ENCODE measurements at regions not wholly inside any gene's neighbourhood (a gene's known extent, or its start where the extent isn't known, plus 50 kb on each side); places are given as distances from the start of the nearest gene placed in this dataset.
"Not testable (repeated sequence)": the region's sequence is repeated elsewhere in the genome, so short reads cannot be mapped to it uniquely, and the experiment has no call there.

GRCh38 chr15:36191459-36191858, 388.0 kb upstream of the CDIN1 start:
- no peaks in the 10 kb centered on the region for H3K9me3 ChIP-seq (ENCODE audit: control insufficient read depth in 1 of 2, low read length in 2 of 2)
- H3K36me3 ChIP-seq (ENCODE audit: control insufficient read depth in 1 of 2, insufficient read depth in 2 of 2, low read length in 2 of 2): no peaks in the 10 kb centered on the region
- H3K27me3 ChIP-seq (ENCODE audit: control insufficient read depth in 1 of 2, insufficient read depth in 2 of 2, low read length in 2 of 2): no peaks in the 10 kb centered on the region
- no peaks in the 10 kb centered on the region for H3K4me1 ChIP-seq (ENCODE audit: control insufficient read depth in 1 of 2, insufficient read depth in 2 of 2, low read length in 2 of 2)
- no peak overlapping the region for H3K9ac ChIP-seq (ENCODE audit: low read depth in 1 of 2, low read length in 2 of 2)
- H3K27ac ChIP-seq (ENCODE audit: low read depth, low read length): no peak overlapping the region
- H3K4me3 ChIP-seq (ENCODE audit: low read depth in 1 of 2, low read length in 2 of 2): no peak overlapping the region

GRCh38 chr15:36195361-36196007, 383.9 kb upstream of the CDIN1 start:
- H3K4me3 ChIP-seq (ENCODE audit: low read depth in 1 of 2, low read length in 2 of 2); H3K9ac ChIP-seq (ENCODE audit: low read depth in 1 of 2, low read length in 2 of 2); H3K27ac ChIP-seq (ENCODE audit: low read depth, low read length); H3K27me3 ChIP-seq (ENCODE audit: control insufficient read depth in 1 of 2, insufficient read depth in 2 of 2, low read length in 2 of 2); H3K4me1 ChIP-seq (ENCODE audit: control insufficient read depth in 1 of 2, insufficient read depth in 2 of 2, low read length in 2 of 2); H3K36me3 ChIP-seq (ENCODE audit: control insufficient read depth in 1 of 2, insufficient read depth in 2 of 2, low read length in 2 of 2); H3K9me3 ChIP-seq (ENCODE audit: control insufficient read depth in 1 of 2, low read length in 2 of 2): not testable (repeated sequence)

DNA sequence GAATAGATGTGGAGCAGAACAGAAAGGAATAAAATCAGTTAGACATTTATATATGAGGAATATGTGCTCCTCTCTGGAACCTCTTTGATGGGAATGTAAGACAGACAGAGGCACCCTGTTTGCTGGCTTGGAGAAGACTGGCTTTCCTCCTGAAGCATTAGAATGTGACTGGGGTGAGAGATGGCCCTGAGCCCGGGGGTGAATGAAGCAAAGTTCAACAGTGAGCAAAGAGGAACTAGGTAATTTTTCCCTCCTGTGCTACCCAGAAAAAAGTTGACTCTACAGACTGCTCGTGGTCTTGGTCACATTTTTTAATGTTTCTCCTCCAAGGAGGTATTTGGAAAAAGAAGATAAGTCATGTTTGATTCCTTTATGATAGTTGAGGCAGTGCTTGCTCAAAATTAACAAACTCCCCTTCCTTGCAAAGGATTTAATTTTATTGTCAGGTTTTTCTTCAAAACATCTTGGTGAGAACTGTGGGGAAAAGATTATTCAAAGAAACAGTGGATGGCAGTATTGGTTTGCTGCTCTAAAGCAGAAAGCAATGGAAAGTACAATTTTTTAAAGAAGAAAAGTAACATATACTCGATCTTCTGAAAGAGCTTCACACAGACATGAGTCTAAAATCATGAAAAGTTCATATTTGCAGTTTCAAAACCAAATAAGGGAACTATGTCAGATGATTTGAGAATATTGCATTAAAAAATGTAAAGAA, 370.4 kb upstream of the CDIN1 start:
- no peak overlapping the region for H3K4me3 ChIP-seq (ENCODE audit: low read depth in 1 of 2, low read length in 2 of 2)
- H3K27ac ChIP-seq (ENCODE audit: low read depth, low read length): no peak overlapping the region
- no peaks in the 10 kb centered on the region for H3K36me3 ChIP-seq (ENCODE audit: control insufficient read depth in 1 of 2, insufficient read depth in 2 of 2, low read length in 2 of 2)
- no peaks in the 10 kb centered on the region for H3K4me1 ChIP-seq (ENCODE audit: control insufficient read depth in 1 of 2, insufficient read depth in 2 of 2, low read length in 2 of 2)
- no peak overlapping the region for H3K9ac ChIP-seq (ENCODE audit: low read depth in 1 of 2, low read length in 2 of 2)
- no peaks in the 10 kb centered on the region for H3K27me3 ChIP-seq (ENCODE audit: control insufficient read depth in 1 of 2, insufficient read depth in 2 of 2, low read length in 2 of 2)
- H3K9me3 ChIP-seq (ENCODE audit: control insufficient read depth in 1 of 2, low read length in 2 of 2): no peaks in the 10 kb centered on the region

DNA sequence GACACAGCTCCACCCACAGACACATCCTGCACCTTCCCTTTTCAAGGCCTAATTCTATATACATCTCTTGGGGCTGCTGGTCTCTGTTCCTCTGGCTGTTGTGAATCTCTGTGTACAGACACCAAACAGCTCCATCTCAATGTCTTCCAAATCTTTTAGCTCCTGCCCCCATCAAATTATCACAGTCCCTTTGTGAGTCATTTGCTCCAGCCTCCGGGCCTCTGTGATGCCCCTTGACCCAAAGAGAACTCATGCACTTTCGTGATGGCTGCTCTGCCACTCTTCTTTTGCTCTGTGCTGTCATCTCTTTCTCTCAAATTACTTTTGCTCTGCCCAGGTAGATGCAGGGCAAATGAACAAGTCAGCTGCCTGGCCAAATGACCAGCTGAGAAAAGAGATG, 369.0 kb upstream of the CDIN1 start:
- Histone ChIP-seq H3K9ac (ENCODE audit: low read depth in 1 of 2, low read length in 2 of 2) (no peak overlapping the region), H3K36me3 (ENCODE audit: control insufficient read depth in 1 of 2, insufficient read depth in 2 of 2, low read length in 2 of 2) (no peaks in the 10 kb centered on the region), H3K9me3 (ENCODE audit: control insufficient read depth in 1 of 2, low read length in 2 of 2) (no peaks in the 10 kb centered on the region), H3K4me3 (ENCODE audit: low read depth in 1 of 2, low read length in 2 of 2) (no peak overlapping the region), H3K4me1 (ENCODE audit: control insufficient read depth in 1 of 2, insufficient read depth in 2 of 2, low read length in 2 of 2) (no peaks in the 10 kb centered on the region), H3K27me3 (ENCODE audit: control insufficient read depth in 1 of 2, insufficient read depth in 2 of 2, low read length in 2 of 2) (no peaks in the 10 kb centered on the region), H3K27ac (ENCODE audit: low read depth, low read length) (no peak overlapping the region)

DNA sequence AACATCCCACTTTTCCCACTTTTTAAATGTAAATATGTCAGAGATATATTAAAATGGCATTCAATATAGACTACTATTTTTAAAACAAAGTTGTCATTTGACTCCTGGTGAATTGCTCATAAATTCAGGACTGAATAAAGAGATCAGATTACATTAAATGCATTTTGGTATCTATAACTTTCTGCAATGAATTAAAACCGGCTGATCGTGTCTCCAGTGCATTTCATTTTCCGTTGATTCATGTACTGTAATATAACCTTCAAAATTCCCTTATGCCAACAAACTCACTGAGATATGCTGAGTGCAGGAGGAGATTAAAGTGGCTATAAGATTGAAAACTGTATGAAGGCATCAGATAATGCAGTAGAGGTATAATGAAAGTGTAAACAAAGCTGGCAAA, 361.1 kb upstream of the CDIN1 start:
- Histone ChIP-seq H3K27ac (ENCODE audit: low read depth, low read length) (no peak overlapping the region), H3K9ac (ENCODE audit: low read depth in 1 of 2, low read length in 2 of 2) (no peak overlapping the region), H3K36me3 (ENCODE audit: control insufficient read depth in 1 of 2, insufficient read depth in 2 of 2, low read length in 2 of 2) (no peaks in the 10 kb centered on the region), H3K4me3 (ENCODE audit: low read depth in 1 of 2, low read length in 2 of 2) (no peak overlapping the region), H3K4me1 (ENCODE audit: control insufficient read depth in 1 of 2, insufficient read depth in 2 of 2, low read length in 2 of 2) (no peaks in the 10 kb centered on the region), H3K9me3 (ENCODE audit: control insufficient read depth in 1 of 2, low read length in 2 of 2) (no peaks in the 10 kb centered on the region), H3K27me3 (ENCODE audit: control insufficient read depth in 1 of 2, insufficient read depth in 2 of 2, low read length in 2 of 2) (no peaks in the 10 kb centered on the region)

DNA sequence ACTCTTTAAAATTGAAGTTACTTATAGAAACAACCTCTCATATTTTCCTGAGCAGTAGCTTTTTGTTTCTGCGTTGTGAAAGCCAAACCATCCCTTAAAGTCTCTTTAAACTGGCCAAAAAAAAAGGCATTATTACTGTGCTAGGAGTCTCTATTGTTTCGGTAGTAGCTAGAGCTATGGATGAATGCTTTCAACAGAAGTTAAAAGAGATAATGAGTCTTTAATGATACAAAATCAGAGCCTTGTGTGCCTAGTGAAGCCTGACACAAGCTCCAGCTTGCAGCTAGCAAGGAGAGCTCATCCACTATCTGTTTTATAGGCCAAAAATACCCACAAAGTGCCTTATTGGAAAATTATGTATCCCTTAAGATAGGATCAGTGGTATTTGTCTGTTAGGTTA, 360.4 kb upstream of the CDIN1 start:
- no peaks in the 10 kb centered on the region for H3K9me3 ChIP-seq (ENCODE audit: control insufficient read depth in 1 of 2, low read length in 2 of 2)
- H3K4me3 ChIP-seq (ENCODE audit: low read depth in 1 of 2, low read length in 2 of 2): no peak overlapping the region
- no peak overlapping the region for H3K9ac ChIP-seq (ENCODE audit: low read depth in 1 of 2, low read length in 2 of 2)
- H3K27ac ChIP-seq (ENCODE audit: low read depth, low read length): no peak overlapping the region
- H3K36me3 ChIP-seq (ENCODE audit: control insufficient read depth in 1 of 2, insufficient read depth in 2 of 2, low read length in 2 of 2): no peaks in the 10 kb centered on the region
- no peaks in the 10 kb centered on the region for H3K4me1 ChIP-seq (ENCODE audit: control insufficient read depth in 1 of 2, insufficient read depth in 2 of 2, low read length in 2 of 2)
- H3K27me3 ChIP-seq (ENCODE audit: control insufficient read depth in 1 of 2, insufficient read depth in 2 of 2, low read length in 2 of 2): no peaks in the 10 kb centered on the region

DNA sequence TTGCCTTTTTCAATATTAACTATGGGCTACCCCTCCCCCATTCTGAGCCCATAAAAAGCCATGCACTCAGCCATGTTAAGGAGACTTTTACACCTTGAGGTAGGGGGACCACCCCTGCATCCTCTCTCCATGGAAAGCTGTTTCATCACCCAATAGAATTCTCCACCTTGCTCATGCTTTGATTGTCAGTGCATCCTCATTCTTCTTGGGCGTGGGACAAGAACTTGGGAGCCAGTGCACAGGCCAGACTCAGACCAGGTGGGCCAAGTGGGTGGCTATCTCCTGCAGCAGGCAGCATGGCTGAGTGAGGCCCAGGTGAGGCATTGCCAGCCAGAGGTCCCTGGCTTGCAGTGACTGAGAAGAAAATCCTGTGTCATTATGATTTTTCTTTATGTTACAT, 357.4 kb upstream of the CDIN1 start:
- Histone ChIP-seq H3K4me3 (ENCODE audit: low read depth in 1 of 2, low read length in 2 of 2) (no peak overlapping the region), H3K9me3 (ENCODE audit: control insufficient read depth in 1 of 2, low read length in 2 of 2) (peaks cover 0 to 2% of the 10 kb centered on the region in 2 donors), H3K27me3 (ENCODE audit: control insufficient read depth in 1 of 2, insufficient read depth in 2 of 2, low read length in 2 of 2) (no peaks in the 10 kb centered on the region), H3K27ac (ENCODE audit: low read depth, low read length) (no peak overlapping the region), H3K9ac (ENCODE audit: low read depth in 1 of 2, low read length in 2 of 2) (no peak overlapping the region), H3K4me1 (ENCODE audit: control insufficient read depth in 1 of 2, insufficient read depth in 2 of 2, low read length in 2 of 2) (no peaks in the 10 kb centered on the region), H3K36me3 (ENCODE audit: control insufficient read depth in 1 of 2, insufficient read depth in 2 of 2, low read length in 2 of 2) (no peaks in the 10 kb centered on the region)

DNA sequence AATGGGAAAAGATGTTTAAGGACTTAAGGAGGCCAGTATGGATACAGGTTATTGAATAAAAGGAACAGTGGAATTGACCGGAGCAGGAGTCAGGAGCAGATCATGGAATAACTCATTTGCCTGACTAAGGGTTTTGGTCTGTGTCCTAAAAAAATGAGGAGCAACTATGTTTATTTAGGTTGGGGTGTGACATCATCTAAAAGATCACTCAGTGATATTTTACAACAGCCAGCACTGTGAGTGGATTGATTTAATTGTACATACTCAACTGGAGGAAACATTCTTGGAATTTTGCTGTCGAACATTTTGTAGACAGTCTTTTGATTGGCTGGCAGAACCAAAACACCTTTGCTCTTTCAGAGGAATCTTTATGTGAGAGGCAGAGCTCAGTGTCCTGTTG, 348.6 kb upstream of the CDIN1 start:
- Histone ChIP-seq H3K9me3 (ENCODE audit: control insufficient read depth in 1 of 2, low read length in 2 of 2) (peaks cover 0 to 2% of the 10 kb centered on the region in 2 donors), H3K27me3 (ENCODE audit: control insufficient read depth in 1 of 2, insufficient read depth in 2 of 2, low read length in 2 of 2) (no peaks in the 10 kb centered on the region), H3K4me1 (ENCODE audit: control insufficient read depth in 1 of 2, insufficient read depth in 2 of 2, low read length in 2 of 2) (no peaks in the 10 kb centered on the region), H3K36me3 (ENCODE audit: control insufficient read depth in 1 of 2, insufficient read depth in 2 of 2, low read length in 2 of 2) (no peaks in the 10 kb centered on the region), H3K9ac (ENCODE audit: low read depth in 1 of 2, low read length in 2 of 2) (no peak overlapping the region), H3K27ac (ENCODE audit: low read depth, low read length) (no peak overlapping the region), H3K4me3 (ENCODE audit: low read depth in 1 of 2, low read length in 2 of 2) (no peak overlapping the region)

GRCh38 chr15:36232491-36232890, 346.9 kb upstream of the CDIN1 start:
- no peak overlapping the region for H3K4me3 ChIP-seq (ENCODE audit: low read depth in 1 of 2, low read length in 2 of 2)
- no peaks in the 10 kb centered on the region for H3K36me3 ChIP-seq (ENCODE audit: control insufficient read depth in 1 of 2, insufficient read depth in 2 of 2, low read length in 2 of 2)
- no peak overlapping the region for H3K9ac ChIP-seq (ENCODE audit: low read depth in 1 of 2, low read length in 2 of 2)
- peaks cover 0 to 2% of the 10 kb centered on the region in 2 donors for H3K9me3 ChIP-seq (ENCODE audit: control insufficient read depth in 1 of 2, low read length in 2 of 2)
- no peaks in the 10 kb centered on the region for H3K27me3 ChIP-seq (ENCODE audit: control insufficient read depth in 1 of 2, insufficient read depth in 2 of 2, low read length in 2 of 2)
- no peak overlapping the region for H3K27ac ChIP-seq (ENCODE audit: low read depth, low read length)
- H3K4me1 ChIP-seq (ENCODE audit: control insufficient read depth in 1 of 2, insufficient read depth in 2 of 2, low read length in 2 of 2): no peaks in the 10 kb centered on the region

DNA sequence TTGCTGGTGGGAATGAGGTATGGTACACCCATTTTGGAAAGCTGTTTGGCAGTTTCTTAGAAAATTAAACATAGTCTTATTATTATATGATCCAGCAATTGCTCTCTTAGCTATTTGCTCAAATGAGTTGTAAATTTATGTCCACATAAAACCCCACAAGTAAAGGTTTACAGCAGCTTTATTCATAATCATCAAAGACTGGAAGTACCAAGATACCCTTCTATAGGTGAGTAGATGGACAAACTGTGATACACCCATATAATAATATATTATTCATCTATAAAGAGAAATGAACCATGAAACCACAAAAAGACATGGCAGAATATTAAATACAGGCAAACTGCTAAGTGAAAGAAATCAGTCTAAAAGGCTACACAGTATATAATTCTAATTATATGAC, 344.7 kb upstream of the CDIN1 start:
- H3K27me3 ChIP-seq (ENCODE audit: control insufficient read depth in 1 of 2, insufficient read depth in 2 of 2, low read length in 2 of 2): no peaks in the 10 kb centered on the region
- H3K9ac ChIP-seq (ENCODE audit: low read depth in 1 of 2, low read length in 2 of 2): no peak overlapping the region
- peaks cover 0 to 2% of the 10 kb centered on the region in 2 donors for H3K9me3 ChIP-seq (ENCODE audit: control insufficient read depth in 1 of 2, low read length in 2 of 2)
- no peaks in the 10 kb centered on the region for H3K36me3 ChIP-seq (ENCODE audit: control insufficient read depth in 1 of 2, insufficient read depth in 2 of 2, low read length in 2 of 2)
- no peaks in the 10 kb centered on the region for H3K4me1 ChIP-seq (ENCODE audit: control insufficient read depth in 1 of 2, insufficient read depth in 2 of 2, low read length in 2 of 2)
- H3K4me3 ChIP-seq (ENCODE audit: low read depth in 1 of 2, low read length in 2 of 2): no peak overlapping the region
- no peak overlapping the region for H3K27ac ChIP-seq (ENCODE audit: low read depth, low read length)

All from duodenal mucosa (tissue), 2 donors.